ENCODE measurements at regions not wholly inside any gene's neighbourhood (a gene's known extent, or its start where the extent isn't known, plus 50 kb on each side); places are given as distances from the start of the nearest gene placed in this dataset.

DNA sequence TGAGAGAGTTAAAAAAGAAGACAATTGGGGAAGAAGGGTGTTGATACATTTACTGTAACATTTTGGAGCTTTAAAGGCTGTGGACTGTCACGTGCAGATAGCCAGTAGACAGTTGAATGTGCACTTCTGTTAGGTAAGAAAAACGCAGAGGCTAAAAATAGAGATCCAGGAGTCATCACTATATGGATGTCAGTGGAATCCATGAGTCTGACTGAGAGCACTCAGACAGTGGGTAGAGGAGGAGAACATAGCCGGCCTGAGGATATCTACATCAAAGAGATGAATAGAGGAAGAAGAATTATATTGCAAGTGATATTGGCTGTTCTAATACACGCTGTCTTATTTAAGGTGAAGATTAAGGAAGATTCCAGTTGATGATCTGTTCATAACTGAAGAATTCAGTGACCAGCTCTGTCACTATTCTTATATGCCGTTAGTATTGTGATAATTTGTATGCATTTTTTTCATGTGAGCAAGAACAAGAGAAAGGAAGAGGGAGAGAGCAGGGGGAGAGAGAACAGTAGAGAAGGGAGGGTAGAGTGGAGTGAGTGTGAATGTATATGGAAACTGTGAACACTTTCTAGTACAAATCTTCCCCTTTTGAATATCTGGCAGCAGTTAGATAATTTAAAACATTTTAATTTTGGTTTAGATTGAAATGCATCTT lies 344.8 kb downstream of the CHRM3 start:
- no peak for TF ChIP-seq CTCF (IDR thresholded peaks at IDR 0.05)
- DNase-seq (ENCODE audit: low spot score), result no peak
- H3K27ac ChIP-seq, result no peak overlapping the region

GRCh38 chr1:239732770-239733169 lies 346.4 kb downstream of the CHRM3 start:
- no peak for DNase-seq (ENCODE audit: low spot score)
- no peak for TF ChIP-seq CTCF (IDR thresholded peaks at IDR 0.05)
- Histone ChIP-seq H3K27ac (no peak overlapping the region), H3K4me3 (no peak overlapping the region)

More for the DNA sequence above, 344.8 kb downstream of the CHRM3 start:
- H3K4me3 ChIP-seq, result no peak overlapping the region

DNA sequence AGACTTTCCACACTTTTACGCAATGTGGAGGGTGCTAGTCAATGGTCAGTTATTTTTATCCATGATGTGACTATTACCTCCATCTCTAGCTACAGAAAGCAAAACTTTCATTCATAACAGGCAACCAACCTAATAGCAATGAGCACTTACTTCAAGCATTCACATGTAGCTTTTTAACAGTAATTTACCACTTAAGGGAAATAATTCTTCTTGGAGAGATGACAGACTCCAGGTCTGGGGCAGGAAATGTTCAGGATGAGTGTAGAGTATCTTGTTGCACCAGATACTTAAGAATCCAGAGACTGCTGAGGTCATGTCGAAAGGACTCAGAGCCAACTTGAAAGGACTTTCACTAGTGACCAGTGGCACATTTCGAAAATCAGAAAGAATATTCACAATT lies 347.6 kb downstream of the CHRM3 start:
- no peak for DNase-seq (ENCODE audit: low spot score)
- H3K27ac ChIP-seq, result no peak overlapping the region
- H3K4me3 ChIP-seq, result no peak overlapping the region
- no peak for TF ChIP-seq CTCF (IDR thresholded peaks at IDR 0.05)

GRCh38 chr1:239735111-239735510 lies 348.7 kb downstream of the CHRM3 start:
- no peak for TF ChIP-seq CTCF (IDR thresholded peaks at IDR 0.05)
- Histone ChIP-seq H3K27ac (no peak overlapping the region), H3K4me3 (no peak overlapping the region)
- DNase-seq (ENCODE audit: low spot score), result no peak

DNA sequence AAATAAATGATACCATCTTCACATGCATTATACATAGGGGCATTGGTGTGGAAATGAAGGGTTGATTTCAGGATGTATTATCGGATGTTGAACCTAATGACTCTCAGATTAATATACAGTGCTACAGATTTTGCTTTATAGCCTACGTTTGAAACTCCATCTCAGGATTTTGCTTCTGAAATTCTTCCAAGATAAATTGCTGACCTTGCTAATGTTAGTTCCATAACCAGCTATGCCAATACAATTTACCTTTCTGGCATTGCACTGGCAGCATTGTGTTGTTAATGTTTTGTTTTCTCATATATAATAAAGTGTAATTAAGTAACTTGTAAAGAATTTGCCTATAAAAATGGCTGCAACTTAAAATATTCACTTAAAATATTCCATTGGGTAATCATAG lies 350.1 kb downstream of the CHRM3 start:
- TF ChIP-seq CTCF (IDR thresholded peaks at IDR 0.05), result no peak
- no peak for DNase-seq (ENCODE audit: low spot score)
- H3K27ac ChIP-seq, result no peak overlapping the region
- no peak overlapping the region for H3K4me3 ChIP-seq

DNA sequence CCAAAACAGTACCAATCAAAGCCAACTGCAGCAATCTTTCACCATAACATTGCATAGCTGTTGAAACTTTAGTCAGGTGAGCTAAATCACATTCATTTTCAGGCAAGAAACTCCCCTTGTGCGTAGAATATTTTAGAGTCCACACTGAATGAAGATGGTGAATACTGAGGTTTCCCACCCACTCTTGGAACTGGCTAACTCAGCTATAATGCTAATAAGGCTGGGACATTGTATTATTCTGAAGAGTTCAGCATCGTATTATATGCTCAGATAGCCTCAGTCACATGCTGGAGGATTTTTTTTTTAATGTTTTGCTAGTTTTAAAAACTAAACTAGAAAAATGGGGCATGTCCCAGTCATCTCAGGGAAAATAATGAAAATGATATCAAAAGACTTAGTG lies 352.3 kb upstream of the FMN2 start:
- TF ChIP-seq CTCF (IDR thresholded peaks at IDR 0.05), result no peak
- H3K27ac ChIP-seq, result no peak overlapping the region
- DNase-seq (ENCODE audit: low spot score), result no peak
- no peak overlapping the region for H3K4me3 ChIP-seq

DNA sequence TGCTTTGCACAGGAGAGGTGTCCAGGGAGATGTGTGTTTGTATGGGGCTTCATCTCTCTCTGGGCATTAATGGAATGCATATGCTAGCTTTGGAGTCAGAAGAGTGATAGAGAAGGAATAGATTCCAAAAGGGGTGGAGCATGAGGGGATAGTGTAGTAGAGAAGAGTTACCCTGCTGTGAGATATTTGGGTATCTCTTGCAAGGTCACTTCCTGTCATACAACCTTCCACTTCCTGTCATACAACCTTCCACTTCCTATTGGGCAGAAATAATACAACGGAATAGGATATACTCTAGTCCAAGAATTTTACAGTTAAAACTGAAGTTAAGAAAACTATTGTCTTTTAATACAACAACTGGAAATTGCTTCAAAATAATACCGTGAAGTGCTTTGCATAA lies 351.8 kb upstream of the FMN2 start:
- DNase-seq (ENCODE audit: low spot score), result no peak
- no peak for TF ChIP-seq CTCF (IDR thresholded peaks at IDR 0.05)
- H3K4me3 ChIP-seq, result no peak overlapping the region
- no peak overlapping the region for H3K27ac ChIP-seq
